ENCODE measurements at regions not wholly inside any gene's neighbourhood (a gene's known extent, or its start where the extent isn't known, plus 50 kb on each side); places are given as distances from the start of the nearest gene placed in this dataset.
A peak's percentile ranks its signal among the peaks of the same experiment; 100 is the strongest.

DNA sequence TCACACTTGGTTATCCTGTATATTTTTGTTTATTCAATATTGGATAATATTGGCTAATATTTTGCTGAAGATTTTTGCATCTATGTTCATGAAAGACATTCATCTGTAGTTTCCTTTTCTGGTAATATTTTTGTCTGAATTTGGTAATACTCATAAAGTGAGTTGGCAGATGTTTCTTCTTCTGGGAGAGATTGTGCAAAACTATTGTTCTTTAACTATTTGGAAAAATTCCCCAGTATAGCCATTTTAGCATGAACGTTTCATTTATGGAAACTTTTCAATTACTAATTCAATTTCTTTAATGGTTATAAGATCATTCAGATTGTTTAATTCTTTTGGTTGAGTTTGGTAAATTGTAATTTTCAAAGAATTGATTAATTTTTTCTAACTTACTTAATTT is 560.8 kb upstream of the FZD8 start:
- Histone ChIP-seq H3K4me1 (ENCODE audit: control insufficient read depth, extremely low read depth, insufficient read depth, low read length) (no peaks in the 10 kb centered on the region), H3K9me3 (replicated peaks; ENCODE audit: control insufficient read depth, insufficient read depth, low read length) (no peaks in the 10 kb centered on the region), H3K4me2 (ENCODE audit: insufficient read depth, low read length) (no peak overlapping the region), H3K36me3 (ENCODE audit: control insufficient read depth in 2 of 2, extremely low read depth in 1 of 2, insufficient read depth in 2 of 2, low read length in 2 of 2) (no peaks in the 10 kb centered on the region), H4K20me1 (replicated peaks; ENCODE audit: control insufficient read depth, extremely low read depth, insufficient read depth, low read length) (no peaks in the 10 kb centered on the region), H3K4me3 (replicated peaks in 1 of 3; ENCODE audit: insufficient read depth in 1 of 3, low read depth in 1 of 3, low read length in 3 of 3) (no peak overlapping the region), H3K79me2 (ENCODE audit: control insufficient read depth, insufficient read depth, low read length) (no peaks in the 10 kb centered on the region), H3K9me1 (replicated peaks; ENCODE audit: control insufficient read depth, extremely low read depth, insufficient read depth, low read length) (no peaks in the 10 kb centered on the region), H3K9ac (replicated peaks; ENCODE audit: extremely low read depth, insufficient read depth, low read length) (no peak overlapping the region), H3K27me3 (ENCODE audit: control insufficient read depth in 2 of 2, insufficient read depth in 2 of 2, low read length in 2 of 2) (peaks cover 0 to 2% of the 10 kb centered on the region in 2 experiments), H2AFZ (ENCODE audit: low read depth, low read length) (no peak overlapping the region), H3K27ac (ENCODE audit: insufficient read depth, low read depth, low read length) (no peak overlapping the region)
- peak; percentile 63 for FAIRE-seq
- POLR2A ChIA-PET, result no interaction called here
- no peak for DNase-seq (ENCODE audit: low read depth, low spot score)
- intact Hi-C loops (cut with micrococcal nuclease), result no loop called here
- no TSS peak for BruUV-seq (replicated peaks)
- CTCF ChIA-PET, result interaction anchor here (1.2 to 1.5 kb wide), 3 partner anchors 12 to 22 kb away, joined by 4 read pairs; no protein-coding TSS in a partner anchor
- dilution Hi-C loops (cut with MboI; ENCODE audit: extremely low pct_ligation_motif_present, low sequenced_read_pairs), result no loop called here
- TF ChIP-seq, protein P1, sequence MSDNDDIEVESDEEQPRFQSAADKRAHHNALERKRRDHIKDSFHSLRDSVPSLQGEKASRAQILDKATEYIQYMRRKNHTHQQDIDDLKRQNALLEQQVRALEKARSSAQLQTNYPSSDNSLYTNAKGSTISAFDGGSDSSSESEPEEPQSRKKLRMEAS (IDR thresholded peaks at IDR 0.05; ENCODE audit: insufficient read depth, insufficient read length), result no peak
- TF ChIP-seq POLR2AphosphoS5 (IDR thresholded peaks at IDR 0.05; ENCODE audit: insufficient read depth, low read depth, low read length) (no peak), POLR2A (IDR thresholded peaks at IDR 0.05; ENCODE audit: low read depth, low read length) (no peak), MYC (IDR thresholded peaks at IDR 0.05; ENCODE audit: low read depth, low read length) (no peak), EZH2 (IDR thresholded peaks at IDR 0.05; ENCODE audit: borderline replicate concordance, low read depth, low read length, severe bottlenecking) (no peak), JUN (IDR thresholded peaks at IDR 0.05; ENCODE audit: borderline replicate concordance, insufficient read depth, insufficient read length, low read depth) (no peak), GATA2 (IDR thresholded peaks at IDR 0.05; ENCODE audit: insufficient read depth, insufficient read length, low read depth, low read length) (no peak), FOS (IDR thresholded peaks at IDR 0.05; ENCODE audit: borderline replicate concordance, insufficient read depth, low read length) (no peak)
- TF ChIP-seq, protein P2, sequence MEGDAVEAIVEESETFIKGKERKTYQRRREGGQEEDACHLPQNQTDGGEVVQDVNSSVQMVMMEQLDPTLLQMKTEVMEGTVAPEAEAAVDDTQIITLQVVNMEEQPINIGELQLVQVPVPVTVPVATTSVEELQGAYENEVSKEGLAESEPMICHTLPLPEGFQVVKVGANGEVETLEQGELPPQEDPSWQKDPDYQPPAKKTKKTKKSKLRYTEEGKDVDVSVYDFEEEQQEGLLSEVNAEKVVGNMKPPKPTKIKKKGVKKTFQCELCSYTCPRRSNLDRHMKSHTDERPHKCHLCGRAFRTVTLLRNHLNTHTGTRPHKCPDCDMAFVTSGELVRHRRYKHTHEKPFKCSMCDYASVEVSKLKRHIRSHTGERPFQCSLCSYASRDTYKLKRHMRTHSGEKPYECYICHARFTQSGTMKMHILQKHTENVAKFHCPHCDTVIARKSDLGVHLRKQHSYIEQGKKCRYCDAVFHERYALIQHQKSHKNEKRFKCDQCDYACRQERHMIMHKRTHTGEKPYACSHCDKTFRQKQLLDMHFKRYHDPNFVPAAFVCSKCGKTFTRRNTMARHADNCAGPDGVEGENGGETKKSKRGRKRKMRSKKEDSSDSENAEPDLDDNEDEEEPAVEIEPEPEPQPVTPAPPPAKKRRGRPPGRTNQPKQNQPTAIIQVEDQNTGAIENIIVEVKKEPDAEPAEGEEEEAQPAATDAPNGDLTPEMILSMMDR (IDR thresholded peaks at IDR 0.05; ENCODE audit: extremely low read depth in 1 of 2, insufficient read depth in 1 of 2, low read depth in 1 of 2, low read length in 2 of 2), result no peak

Data from endothelial cell of umbilical vein (primary cell).